Thyroid gland (tissue), 4 donors: ENCODE measurements at regions not wholly inside any gene's neighbourhood (a gene's known extent, or its start where the extent isn't known, plus 50 kb on each side); places are given as distances from the start of the nearest gene placed in this dataset.
A peak's percentile ranks its signal among the peaks of the same experiment; 100 is the strongest.

Experiments used
- DNase-seq, 2 donors: peaks; one replicate each; pipeline ENCODE4 v3.0.0-alpha.2; 2019
- H3K27ac ChIP-seq, 3 donors: fragments of 200-600 bp; sonication (generic); 1 replicate in 2 of 3; 2 replicates in 1 of 3; pipeline ENCODE4 v1.5.1; 2016 to 2019; ENCODE audit warnings: mild to moderate bottlenecking in 1 of 3, moderate library complexity in 1 of 3
- H3K27me3 ChIP-seq: fragments of 200-600 bp; sonication (generic); one replicate; pipeline ENCODE4 v1.5.1; 2019
- H3K36me3 ChIP-seq, 2 donors: fragments of 200-600 bp; sonication (generic); one replicate each; pipeline ENCODE4 v1.5.1; 2016 to 2019
- H3K4me1 ChIP-seq, 2 donors: fragments of 200-600 bp; sonication (generic); one replicate each; pipeline ENCODE4 v1.5.1; 2017 to 2019
- H3K4me3 ChIP-seq, 3 donors: fragments of 200-600 bp; sonication (generic); replicated peaks in 1 of 3; 1 replicate in 2 of 3; 2 replicates in 1 of 3; pipeline ENCODE4 v1.5.1; 2016; ENCODE audit warnings: mild to moderate bottlenecking in 1 of 3
- H3K9me3 ChIP-seq: fragments of 200-600 bp; sonication (generic); one replicate; pipeline ENCODE4 v1.5.1; 2017
- CTCF ChIP-seq, 6 experiments: fragments of 200-600 bp in 3 of 6; fragments of 450-650 bp in 3 of 6; sonication (generic) in 3 of 6; IDR thresholded peaks; one replicate each; pipeline ENCODE4 v1.5.1; 2016 to 2019; ENCODE audit warnings: antibody characterized with exemption in 6 of 6, mild to moderate bottlenecking in 2 of 6, inconsistent platforms in 1 of 6, moderate library complexity in 1 of 6
- POLR2A ChIP-seq, 2 donors: fragments of 450-650 bp; IDR thresholded peaks; one replicate each; pipeline ENCODE4 v1.6.1; 2017; ENCODE audit warnings: antibody characterized with exemption in 2 of 2, mild to moderate bottlenecking in 2 of 2, moderate library complexity in 1 of 2
- WGBS, 2 donors: methylation state at CpG; one replicate each; pipeline ENCODE4 v1.1.5; 2017; 5-methylcytosine and 5-hydroxymethylcytosine counted together
- intact Hi-C: fragments of 100-400 bp; cut with DNase I; formaldehyde crosslinking; loops from one replicate; pipeline ENCODE4 v1.15.1; 2023

GRCh38 chr6:144624716-144625115, 339.6 kb downstream of the UTRN start:
- no peaks in the 10 kb centered on the region for H3K36me3 ChIP-seq
- no peak for DNase-seq
- H3K4me3 ChIP-seq, result no peak overlapping the region
- no peaks in the 10 kb centered on the region for H3K9me3 ChIP-seq
- intact Hi-C loops, result no loop called here
- peaks cover 15 to 23% of the 10 kb centered on the region in 2 donors for H3K4me1 ChIP-seq
- no peaks in the 10 kb centered on the region for H3K27me3 ChIP-seq
- TF ChIP-seq CTCF (IDR thresholded peaks at IDR 0.05) (no peak), POLR2A (IDR thresholded peaks at IDR 0.05) (no peak)
- H3K27ac ChIP-seq, result peak overlapping the region in 1 of 3 donors; percentile 27
- WGBS, 2 donors, result 80 to 84% methylated on average over 4 of the region's 4 CpGs

DNA sequence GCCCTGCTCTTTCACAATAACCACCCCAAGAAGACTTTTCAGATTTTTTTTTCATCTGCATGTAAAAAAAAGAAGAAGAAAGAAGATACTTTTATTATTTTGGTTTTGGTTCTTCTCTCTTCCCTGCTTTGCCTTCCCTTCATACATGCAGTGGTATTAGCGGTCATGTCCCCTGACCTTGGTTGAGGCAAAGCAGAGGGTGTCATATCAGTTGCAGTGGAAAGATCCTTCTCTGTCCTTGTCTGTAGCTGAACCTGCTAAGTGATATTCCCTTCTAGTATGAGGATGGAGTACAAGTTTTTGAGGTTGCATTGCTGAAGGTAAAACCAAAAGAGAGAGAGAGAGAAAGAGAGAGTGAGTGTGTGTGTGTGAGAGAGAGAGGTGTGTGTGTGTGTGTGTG, 345.7 kb downstream of the UTRN start:
- DNase-seq, result no peak
- Histone ChIP-seq H3K4me1 (peaks cover 7 to 12% of the 10 kb centered on the region in 2 donors), H3K9me3 (no peaks in the 10 kb centered on the region), H3K27me3 (no peaks in the 10 kb centered on the region), H3K4me3 (no peak overlapping the region), H3K27ac (no peak overlapping the region), H3K36me3 (no peaks in the 10 kb centered on the region)
- TF ChIP-seq CTCF (IDR thresholded peaks at IDR 0.05) (no peak), POLR2A (IDR thresholded peaks at IDR 0.05) (no peak)
- WGBS, 2 donors, result 100% methylated on average over 1 of the region's 1 CpG
- intact Hi-C loops, result no loop called here

GRCh38 chr6:144632266-144632665, 347.1 kb downstream of the UTRN start:
- no peak overlapping the region for H3K4me3 ChIP-seq
- DNase-seq, result no peak
- H3K27ac ChIP-seq, result no peak overlapping the region
- no peaks in the 10 kb centered on the region for H3K27me3 ChIP-seq
- H3K4me1 ChIP-seq, result peaks cover 4 to 8% of the 10 kb centered on the region in 2 donors
- WGBS, 2 donors, result 86 to 90% methylated on average over 3 of the region's 3 CpGs
- H3K36me3 ChIP-seq, result no peaks in the 10 kb centered on the region
- TF ChIP-seq CTCF (IDR thresholded peaks at IDR 0.05) (no peak), POLR2A (IDR thresholded peaks at IDR 0.05) (no peak)
- intact Hi-C loops, result no loop called here
- H3K9me3 ChIP-seq, result no peaks in the 10 kb centered on the region

DNA sequence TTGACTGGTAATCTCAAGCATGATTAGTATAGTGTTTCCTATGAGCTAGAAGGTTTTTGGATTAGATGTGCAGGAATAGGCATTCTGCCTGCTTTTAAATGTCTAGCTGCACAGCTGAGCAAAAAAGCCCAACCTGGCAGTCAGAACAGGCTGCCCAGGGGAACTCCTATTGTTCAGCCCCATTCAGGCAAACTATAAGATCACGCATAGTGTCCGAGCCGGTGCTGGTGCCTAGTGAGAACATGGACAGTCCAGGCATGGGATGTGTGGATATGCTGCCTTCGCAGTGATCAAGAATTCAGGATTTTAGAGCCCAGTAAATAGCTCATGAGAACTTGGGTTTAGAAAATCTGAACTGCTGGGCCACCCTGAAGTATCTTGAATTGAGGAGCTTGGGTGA, 348.8 kb downstream of the UTRN start:
- Histone ChIP-seq H3K4me1 (peaks cover 4 to 8% of the 10 kb centered on the region in 2 donors), H3K27ac (no peak overlapping the region), H3K9me3 (no peaks in the 10 kb centered on the region), H3K36me3 (no peaks in the 10 kb centered on the region), H3K4me3 (no peak overlapping the region), H3K27me3 (no peaks in the 10 kb centered on the region)
- no peak for TF ChIP-seq POLR2A (IDR thresholded peaks at IDR 0.05)
- TF ChIP-seq CTCF (IDR thresholded peaks at IDR 0.05), result no peak
- 75 to 100% methylated on average over 4 of the region's 4 CpGs for WGBS, 2 donors
- DNase-seq, result no peak
- intact Hi-C loops, result no loop called here

- Histone ChIP-seq H3K36me3 (no peaks in the 10 kb centered on the region), H3K4me1 (peaks cover 4 to 8% of the 10 kb centered on the region in 2 donors), H3K27me3 (no peaks in the 10 kb centered on the region), H3K9me3 (no peaks in the 10 kb centered on the region), H3K4me3 (no peak overlapping the region), H3K27ac (no peak overlapping the region)
- no peak for DNase-seq
- TF ChIP-seq POLR2A (IDR thresholded peaks at IDR 0.05), result no peak
- no peak for TF ChIP-seq CTCF (IDR thresholded peaks at IDR 0.05)
- intact Hi-C loops, result no loop called here
- 94 to 98% methylated on average over 4 of the region's 4 CpGs for WGBS, 2 donors
Measured at GRCh38 chr6:144634371-144634770, 349.2 kb downstream of the UTRN start.
